Inferior parietal cortex (tissue), 1 donor: ENCODE measurements at regions not wholly inside any gene's neighbourhood (a gene's known extent, or its start where the extent isn't known, plus 50 kb on each side); places are given as distances from the start of the nearest gene placed in this dataset.

Experiments
- DNase-seq: peaks from one replicate; pipeline ENCODE4 v3.0.0-alpha.2; 2016; ENCODE audit errors: extremely low spot score

- DNase-seq = no peak
Measured at GRCh38 chr20:22315073-22315472, 269.3 kb downstream of the FOXA2 start.

- DNase-seq = peak; percentile 68
Measured at GRCh38 chr20:22312744-22313346, 271.5 kb downstream of the FOXA2 start.

GRCh38 chr20:22308934-22309333 lies 275.4 kb downstream of the FOXA2 start:
- DNase-seq = no peak

- no peak for DNase-seq
Measured at GRCh38 chr20:22307409-22307808, 277.0 kb downstream of the FOXA2 start.

- DNase-seq = no peak
Measured at GRCh38 chr20:22305381-22305780, 279.0 kb downstream of the FOXA2 start.

- no peak for DNase-seq
Measured at GRCh38 chr20:22303523-22303922, 280.8 kb downstream of the FOXA2 start.

GRCh38 chr20:22302039-22302438 lies 282.3 kb downstream of the FOXA2 start:
- DNase-seq = no peak

GRCh38 chr20:22293886-22294285 lies 290.5 kb downstream of the FOXA2 start:
- no peak for DNase-seq

- DNase-seq = no peak
Measured at GRCh38 chr20:22289442-22289841, 294.9 kb downstream of the FOXA2 start.

GRCh38 chr20:22288957-22289356 lies 295.4 kb downstream of the FOXA2 start:
- no peak for DNase-seq

GRCh38 chr20:22288156-22288555 lies 296.2 kb downstream of the FOXA2 start:
- DNase-seq = no peak

- no peak for DNase-seq
Measured at GRCh38 chr20:22285555-22285954, 298.8 kb downstream of the FOXA2 start.

- no peak for DNase-seq
Measured at GRCh38 chr20:22282696-22283095, 301.7 kb downstream of the FOXA2 start.

GRCh38 chr20:22274330-22274729 lies 310.0 kb downstream of the FOXA2 start:
- no peak for DNase-seq

- no peak for DNase-seq
Measured at GRCh38 chr20:22268675-22269074, 315.7 kb downstream of the FOXA2 start.

GRCh38 chr20:22264917-22265316 lies 319.5 kb downstream of the FOXA2 start:
- no peak for DNase-seq

- DNase-seq = no peak
Measured at GRCh38 chr20:22260506-22260905, 323.9 kb downstream of the FOXA2 start.

GRCh38 chr20:22257912-22258311 lies 326.5 kb downstream of the FOXA2 start:
- DNase-seq = no peak

GRCh38 chr20:22248051-22248667 lies 336.2 kb downstream of the FOXA2 start:
- DNase-seq = peak; percentile 22

GRCh38 chr20:22245139-22245538 lies 339.2 kb downstream of the FOXA2 start:
- no peak for DNase-seq

GRCh38 chr20:22243067-22243466 lies 341.3 kb downstream of the FOXA2 start:
- no peak for DNase-seq

GRCh38 chr20:22241609-22242008 lies 342.8 kb downstream of the FOXA2 start:
- no peak for DNase-seq

- no peak for DNase-seq
Measured at GRCh38 chr20:22232923-22233322, 351.4 kb downstream of the FOXA2 start.

GRCh38 chr20:22232473-22232872 lies 351.9 kb downstream of the FOXA2 start:
- DNase-seq = no peak
